Neuronal stem cell (in vitro differentiated cells): ENCODE measurements at regions not wholly inside any gene's neighbourhood (a gene's known extent, or its start where the extent isn't known, plus 50 kb on each side); places are given as distances from the start of the nearest gene placed in this dataset.
A peak's percentile ranks its signal among the peaks of the same experiment; 100 is the strongest.

Experiments
- DNase-seq: peaks from one replicate; pipeline ENCODE4 v3.0.0-alpha.2; 2013; ENCODE audit warnings: low spot score
- H2AFZ ChIP-seq: one replicate; pipeline ENCODE4 v1.6.1; 2013; ENCODE audit warnings: mild to moderate bottlenecking, low read length, inconsistent platforms
- H2AK5ac ChIP-seq: 2 replicates; pipeline ENCODE4 v1.6.1; 2013; ENCODE audit warnings: low read depth, mild to moderate bottlenecking, inconsistent platforms, low read length, moderate library complexity, mixed read lengths
- H2BK120ac ChIP-seq: 2 replicates; pipeline ENCODE4 v1.6.1; 2013; ENCODE audit warnings: low read depth, mild to moderate bottlenecking, inconsistent platforms, low read length, moderate library complexity, mixed read lengths
- H2BK12ac ChIP-seq: one replicate; pipeline ENCODE4 v1.6.1; 2013; ENCODE audit warnings: low read length, inconsistent platforms
- H2BK15ac ChIP-seq: 2 replicates; pipeline ENCODE4 v1.6.1; 2013; ENCODE audit warnings: mild to moderate bottlenecking, low read length, inconsistent platforms, mixed read lengths
- H2BK5ac ChIP-seq: one replicate; pipeline ENCODE4 v1.6.1; 2013; ENCODE audit warnings: inconsistent platforms, mild to moderate bottlenecking, low read length, moderate library complexity
- H3K14ac ChIP-seq: one replicate; pipeline ENCODE4 v1.6.1; 2013; ENCODE audit warnings: low read length, inconsistent platforms
- H3K18ac ChIP-seq: 2 replicates; pipeline ENCODE4 v1.6.1; 2013; ENCODE audit warnings: low read length, inconsistent platforms
- H3K23ac ChIP-seq: 2 replicates; pipeline ENCODE4 v1.6.1; 2013; ENCODE audit warnings: low read depth, mild to moderate bottlenecking, mixed read lengths, low read length, inconsistent platforms; ENCODE audit not compliant: poor library complexity
- H3K27ac ChIP-seq: replicated peaks from 3 replicates; pipeline ENCODE4 v1.5.1; 2013; ENCODE audit warnings: low read length, inconsistent platforms
- H3K27me3 ChIP-seq, 3 experiments: 2 replicates each; pipeline ENCODE4 v1.6.1; 2013; ENCODE audit warnings: low read length in 3 of 3, mild to moderate bottlenecking in 2 of 3, inconsistent platforms in 1 of 3, low read depth in 1 of 3, mixed read lengths in 1 of 3, moderate library complexity in 1 of 3; ENCODE audit not compliant: control insufficient read depth in 3 of 3, insufficient read depth in 3 of 3
- H3K36me3 ChIP-seq, 2 donors: replicated peaks in 1 of 2; 2 replicates each; pipeline ENCODE4 v1.6.1; 2013; ENCODE audit warnings: low read length in 2 of 2; ENCODE audit not compliant: control insufficient read depth in 2 of 2, insufficient read depth in 2 of 2
- H3K4ac ChIP-seq: 2 replicates; pipeline ENCODE4 v1.6.1; 2013; ENCODE audit warnings: inconsistent platforms, mild to moderate bottlenecking, low read length, moderate library complexity
- H3K4me1 ChIP-seq, 2 donors: 1 replicate in 1 of 2; 2 replicates in 1 of 2; pipeline ENCODE4 v1.6.1; 2013; ENCODE audit warnings: low read length in 2 of 2, low read depth in 1 of 2; ENCODE audit not compliant: control insufficient read depth in 2 of 2, insufficient read depth in 1 of 2
- H3K4me2 ChIP-seq: one replicate; pipeline ENCODE4 v1.6.1; 2013; ENCODE audit warnings: mild to moderate bottlenecking, low read length, inconsistent platforms; ENCODE audit not compliant: insufficient read depth, poor library complexity, severe bottlenecking
- H3K4me3 ChIP-seq, 2 donors: 2 replicates each; pipeline ENCODE4 v1.5.1; 2013; ENCODE audit warnings: low read length in 2 of 2, mild to moderate bottlenecking in 2 of 2, inconsistent platforms in 1 of 2, moderate library complexity in 1 of 2
- H3K79me1 ChIP-seq: one replicate; pipeline ENCODE4 v1.6.1; 2013; ENCODE audit warnings: low read depth, mild to moderate bottlenecking, inconsistent platforms, low read length, moderate library complexity
- H3K9ac ChIP-seq: one replicate; pipeline ENCODE4 v1.6.1; 2013; ENCODE audit warnings: mild to moderate bottlenecking, low read depth, low read length, inconsistent platforms; ENCODE audit not compliant: poor library complexity
- H3K9me3 ChIP-seq, 2 donors: replicated peaks in 1 of 2; 2 replicates each; pipeline versions ENCODE3 to v1.6.1; 2013; ENCODE audit warnings: low read length in 2 of 2, mild to moderate bottlenecking in 2 of 2, inconsistent platforms in 1 of 2, low read depth in 1 of 2, mixed read lengths in 1 of 2, moderate library complexity in 1 of 2; ENCODE audit not compliant: control insufficient read depth in 2 of 2, insufficient read depth in 1 of 2
- H4K8ac ChIP-seq: one replicate; pipeline ENCODE4 v1.6.1; 2013; ENCODE audit warnings: low read depth, mild to moderate bottlenecking, inconsistent platforms, low read length, moderate library complexity
- H4K91ac ChIP-seq: one replicate; pipeline ENCODE4 v1.6.1; 2013; ENCODE audit warnings: low read length, low read depth, mild to moderate bottlenecking, inconsistent platforms; ENCODE audit not compliant: poor library complexity
- WGBS, 2 donors: extraction: QIAGEN DNeasy Blood & Tissue Kit; methylation state at CpG; one replicate each; pipeline ENCODE4 v1.1.7; 2013; ENCODE audit warnings: missing lambda C conversion rate in 2 of 2, mixed read lengths in 1 of 2; ENCODE audit not compliant: insufficient read length in 2 of 2, insufficient replicate concordance in 1 of 2; ENCODE audit errors: extremely low coverage in 2 of 2; 5-methylcytosine and 5-hydroxymethylcytosine counted together

DNA sequence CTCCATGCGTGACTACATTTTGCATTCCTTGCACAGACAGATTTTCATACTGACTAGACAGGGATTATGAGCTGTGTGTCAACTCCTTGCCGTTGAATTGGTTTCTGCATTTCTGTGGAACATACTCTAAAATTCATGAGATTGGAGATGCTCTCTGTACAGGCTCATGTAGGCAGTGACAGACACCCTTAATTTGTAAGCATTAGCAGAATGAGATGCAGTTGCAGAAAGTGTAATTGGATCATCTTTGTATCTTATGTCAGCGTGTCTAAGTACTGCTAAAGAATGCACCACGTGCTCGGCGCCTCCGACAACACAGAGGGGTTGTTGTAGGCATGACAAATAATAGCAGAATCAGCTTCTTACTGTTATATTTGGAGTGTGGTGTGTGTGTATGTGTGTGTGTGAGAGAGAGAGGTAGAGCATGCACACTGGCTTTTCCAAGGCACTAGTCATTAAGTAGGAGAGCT is 212.4 kb downstream of the CMPK2 start:
- H3K27me3 ChIP-seq = no peaks in the 10 kb centered on the region
- H3K27ac ChIP-seq = no peak overlapping the region
- no peak for DNase-seq
- H3K79me1 ChIP-seq = no peaks in the 10 kb centered on the region
- no peak overlapping the region for H3K4ac ChIP-seq
- no peak overlapping the region for H2BK12ac ChIP-seq
- no CpG with 5 or more reads among the region's 7 CpGs for WGBS, 2 donors
- H2BK120ac ChIP-seq = no peak overlapping the region
- H3K14ac ChIP-seq = no peak overlapping the region
- no peak overlapping the region for H3K23ac ChIP-seq
- H3K4me1 ChIP-seq = peaks cover 0 to 2% of the 10 kb centered on the region in 2 donors
- peak overlapping the region; percentile 31 for H2AFZ ChIP-seq
- no peak overlapping the region for H3K4me2 ChIP-seq
- no peak overlapping the region for H3K4me3 ChIP-seq
- no peak overlapping the region for H3K18ac ChIP-seq
- no peak overlapping the region for H2AK5ac ChIP-seq
- peaks cover 0 to 5% of the 10 kb centered on the region in 2 donors for H3K9me3 ChIP-seq
- no peak overlapping the region for H3K9ac ChIP-seq
- no peaks in the 10 kb centered on the region for H3K36me3 ChIP-seq
- H2BK5ac ChIP-seq = no peak overlapping the region
- H4K91ac ChIP-seq = no peak overlapping the region
- no peak overlapping the region for H4K8ac ChIP-seq
- H2BK15ac ChIP-seq = no peak overlapping the region

DNA sequence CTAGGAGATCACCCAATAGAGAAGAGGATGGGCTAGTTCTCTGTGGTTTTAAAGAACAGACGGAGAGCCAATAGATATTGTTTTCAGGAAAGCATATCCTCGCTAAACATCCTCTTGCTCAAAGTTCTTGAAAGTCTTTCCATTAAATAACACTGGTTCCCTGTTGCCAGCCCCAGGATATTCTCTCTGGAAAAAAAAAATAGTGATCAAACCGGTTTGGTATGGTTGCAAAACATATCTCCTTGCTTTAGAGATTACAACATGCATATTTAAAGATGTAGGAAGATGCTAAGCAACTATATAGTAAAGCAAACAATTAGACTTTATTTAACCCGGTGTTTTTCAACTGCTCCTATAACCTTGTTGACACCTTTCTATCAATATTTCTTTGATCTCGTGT is 211.4 kb downstream of the CMPK2 start:
- Histone ChIP-seq H2BK12ac (no peak overlapping the region), H3K9me3 (peaks cover 0 to 5% of the 10 kb centered on the region in 2 donors), H3K27me3 (no peaks in the 10 kb centered on the region), H3K27ac (no peak overlapping the region), H2BK120ac (no peak overlapping the region), H3K14ac (no peak overlapping the region), H2BK15ac (no peak overlapping the region), H3K4me2 (no peak overlapping the region), H3K36me3 (no peaks in the 10 kb centered on the region), H2AFZ (no peak overlapping the region), H3K4me1 (peaks cover 0 to 2% of the 10 kb centered on the region in 2 donors), H3K79me1 (no peaks in the 10 kb centered on the region), H4K8ac (no peak overlapping the region), H3K23ac (no peak overlapping the region), H2AK5ac (no peak overlapping the region), H4K91ac (no peak overlapping the region), H3K4ac (no peak overlapping the region), H3K4me3 (no peak overlapping the region), H2BK5ac (no peak overlapping the region), H3K9ac (no peak overlapping the region), H3K18ac (no peak overlapping the region)
- no CpG with 5 or more reads among the region's 5 CpGs for WGBS, 2 donors
- DNase-seq = no peak

DNA sequence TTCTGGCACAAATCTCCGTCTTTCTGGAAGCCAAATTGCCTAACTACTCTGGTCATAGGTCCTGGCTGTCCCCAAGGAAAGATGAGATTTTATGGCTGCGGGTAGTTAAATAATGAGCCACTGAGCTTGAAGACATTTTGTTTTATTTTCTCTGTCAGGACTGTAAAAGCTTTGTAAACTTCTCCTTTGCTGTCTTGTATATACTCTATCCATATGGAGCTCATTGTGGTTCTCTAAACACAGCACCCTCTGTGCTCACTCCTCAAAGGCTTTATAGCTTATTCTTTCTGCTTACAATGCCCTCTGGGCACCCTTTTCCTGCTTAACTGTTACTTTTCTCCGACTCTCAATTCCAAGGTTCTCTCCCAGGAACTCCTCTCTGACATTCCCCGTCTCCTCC is 209.1 kb downstream of the CMPK2 start:
- Histone ChIP-seq H4K91ac (no peak overlapping the region), H3K9me3 (no peaks in the 10 kb centered on the region), H3K27ac (no peak overlapping the region), H2BK5ac (no peak overlapping the region), H4K8ac (no peak overlapping the region), H3K4me1 (peaks cover 0 to 2% of the 10 kb centered on the region in 2 donors), H3K23ac (no peak overlapping the region), H2BK15ac (no peak overlapping the region), H3K18ac (no peak overlapping the region), H3K4me2 (no peak overlapping the region), H3K9ac (no peak overlapping the region), H3K4me3 (no peak overlapping the region), H3K27me3 (no peaks in the 10 kb centered on the region), H2BK12ac (no peak overlapping the region), H2AFZ (no peak overlapping the region), H3K14ac (no peak overlapping the region), H3K36me3 (no peaks in the 10 kb centered on the region), H3K79me1 (no peaks in the 10 kb centered on the region), H2AK5ac (no peak overlapping the region), H2BK120ac (no peak overlapping the region), H3K4ac (no peak overlapping the region)
- DNase-seq = no peak
- WGBS, 2 donors = no CpG with 5 or more reads among the region's 4 CpGs

DNA sequence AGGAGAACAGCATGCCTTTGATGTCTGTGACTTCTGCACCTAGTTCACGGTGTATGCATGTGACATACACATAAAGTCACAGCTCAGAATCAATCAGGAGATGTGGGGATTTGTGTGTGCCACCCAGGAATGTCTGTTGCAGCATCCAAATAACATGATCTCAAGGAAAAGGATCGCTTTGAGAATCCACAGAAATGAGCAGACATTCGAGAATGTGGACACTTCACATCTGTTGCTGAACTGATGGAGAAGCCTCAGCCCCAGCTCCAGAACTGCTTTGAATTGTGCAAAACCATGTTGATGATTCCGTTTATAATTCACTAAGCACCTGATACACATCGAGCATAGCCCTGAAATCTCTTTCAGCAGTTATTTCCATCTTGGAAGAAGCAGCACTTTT is 208.6 kb downstream of the CMPK2 start:
- no peaks in the 10 kb centered on the region for H3K36me3 ChIP-seq
- no peak overlapping the region for H2AFZ ChIP-seq
- no peak overlapping the region for H2BK5ac ChIP-seq
- no peak overlapping the region for H3K4me3 ChIP-seq
- no peak overlapping the region for H4K91ac ChIP-seq
- no peak overlapping the region for H2BK120ac ChIP-seq
- H3K4me1 ChIP-seq = peaks cover 0 to 2% of the 10 kb centered on the region in 2 donors
- H3K27ac ChIP-seq = no peak overlapping the region
- H2BK12ac ChIP-seq = no peak overlapping the region
- H3K9ac ChIP-seq = no peak overlapping the region
- no peak overlapping the region for H3K14ac ChIP-seq
- H2AK5ac ChIP-seq = no peak overlapping the region
- H3K4me2 ChIP-seq = no peak overlapping the region
- no peak overlapping the region for H4K8ac ChIP-seq
- no CpG with 5 or more reads among the region's 5 CpGs for WGBS, 2 donors
- no peaks in the 10 kb centered on the region for H3K27me3 ChIP-seq
- no peak overlapping the region for H3K18ac ChIP-seq
- H3K4ac ChIP-seq = no peak overlapping the region
- no peaks in the 10 kb centered on the region for H3K9me3 ChIP-seq
- H3K23ac ChIP-seq = no peak overlapping the region
- H2BK15ac ChIP-seq = no peak overlapping the region
- DNase-seq = no peak
- H3K79me1 ChIP-seq = no peaks in the 10 kb centered on the region
